NCI-H187 (cell line): ENCODE measurements at regions not wholly inside any gene's neighbourhood (a gene's known extent, or its start where the extent isn't known, plus 50 kb on each side); places are given as distances from the start of the nearest gene placed in this dataset.

Experiments
- DNase-seq, 2 experiments: peaks; one replicate each; lab custom pipeline; 2025; lab: John Stamatoyannopoulos, UW

GRCh38 chr6:21521276-21521675 is 72.3 kb upstream of the SOX4 start:
- DNase-seq: no peak

DNA sequence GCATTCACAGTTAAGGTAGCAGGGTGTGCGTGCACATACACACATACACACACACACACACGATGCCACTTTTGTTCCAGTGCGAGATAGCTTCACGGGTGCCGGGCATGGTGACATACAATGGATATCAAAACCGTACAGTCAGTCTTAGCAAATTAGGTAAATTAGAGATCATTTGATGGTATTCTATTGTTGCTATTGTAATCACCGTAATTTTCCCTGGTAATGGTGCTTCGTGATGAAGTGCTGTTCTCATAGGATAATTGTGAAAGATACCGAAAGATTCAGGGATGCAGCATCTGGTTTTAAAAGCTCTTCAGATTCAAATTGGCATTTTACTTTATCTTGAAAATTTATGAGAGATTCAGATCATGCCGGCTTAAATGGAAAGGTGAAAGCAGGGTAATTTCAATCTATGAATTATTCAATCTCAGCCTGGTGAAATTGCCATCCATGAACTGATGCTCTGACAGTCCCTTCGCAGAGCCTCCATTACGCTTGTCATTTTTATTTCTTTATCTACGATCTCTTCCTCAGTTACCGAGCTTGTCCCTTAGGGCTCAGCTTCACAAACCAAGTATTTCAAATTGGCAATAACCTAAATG is 71.3 kb upstream of the SOX4 start:
- DNase-seq: no peak

DNA sequence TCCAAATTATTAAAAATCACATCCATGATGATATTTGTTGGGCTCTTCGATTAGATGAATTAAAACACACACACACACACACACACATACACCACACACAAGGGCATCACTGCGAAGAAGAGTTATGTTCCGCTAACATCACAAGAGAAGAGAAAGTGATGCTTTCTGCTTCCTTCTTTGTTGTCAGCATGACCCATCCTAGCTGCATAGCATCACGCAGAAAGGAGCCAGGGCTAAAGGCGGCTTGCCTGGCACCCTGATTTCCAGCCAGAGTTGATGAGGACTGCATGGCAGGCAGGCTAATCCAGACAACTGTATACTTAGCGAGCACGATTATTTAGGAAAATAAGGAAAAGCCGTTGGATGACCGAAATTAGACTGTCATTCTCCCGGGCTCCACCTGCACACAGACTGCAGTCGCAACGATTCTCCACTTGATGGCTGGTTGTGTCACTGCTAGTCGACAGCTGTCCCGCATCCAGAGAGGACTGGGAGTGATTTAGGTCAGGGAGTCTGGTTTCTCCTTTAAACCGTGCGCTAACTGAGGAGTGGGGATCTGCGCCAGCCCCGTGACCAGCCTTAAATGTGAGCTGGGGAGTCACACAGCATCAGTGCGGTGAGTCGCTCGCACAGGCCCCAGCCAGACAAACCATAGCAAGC is 70.6 kb upstream of the SOX4 start:
- no peak for DNase-seq

- DNase-seq: no peak
Measured at GRCh38 chr6:21523652-21524051, 69.9 kb upstream of the SOX4 start.

GRCh38 chr6:21524201-21524600 is 69.3 kb upstream of the SOX4 start:
- DNase-seq: peak; percentile 39 to 50

GRCh38 chr6:21526974-21527373 is 66.6 kb upstream of the SOX4 start:
- no peak for DNase-seq

- no peak for DNase-seq
Measured at GRCh38 chr6:21527731-21528130, 65.8 kb upstream of the SOX4 start.

- DNase-seq: no peak
Measured at GRCh38 chr6:21529431-21529830, 64.1 kb upstream of the SOX4 start.

DNA sequence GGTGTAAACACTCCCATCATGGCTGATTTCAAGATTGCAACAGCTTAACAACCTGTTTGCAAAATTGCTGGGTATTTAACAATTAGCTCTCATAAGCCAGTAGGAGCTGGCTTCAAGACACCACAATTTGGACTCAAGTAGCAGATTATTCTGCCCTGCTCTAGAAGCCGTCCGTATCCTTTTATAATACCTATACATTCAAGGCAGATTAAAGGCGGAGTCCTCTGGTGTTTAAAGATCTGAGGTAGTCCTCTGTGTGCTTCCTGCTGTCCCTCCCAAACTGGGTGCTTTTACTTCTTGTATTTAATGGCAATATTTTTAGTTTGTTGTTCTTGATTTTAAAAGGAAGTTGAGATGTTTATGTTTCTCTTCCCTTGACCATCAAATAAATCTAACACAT is 62.2 kb upstream of the SOX4 start:
- DNase-seq: no peak

- no peak for DNase-seq
Measured at GRCh38 chr6:21533678-21534077, 59.9 kb upstream of the SOX4 start.

- DNase-seq: no peak
Measured at GRCh38 chr6:21536280-21536766, 57.2 kb upstream of the SOX4 start.

- no peak for DNase-seq
Measured at GRCh38 chr6:21537637-21538036, 55.9 kb upstream of the SOX4 start.

- no peak for DNase-seq
Measured at GRCh38 chr6:21538186-21538798, 55.3 kb upstream of the SOX4 start.

- no peak for DNase-seq
Measured at GRCh38 chr6:21539621-21540100, 53.9 kb upstream of the SOX4 start.
